Natural killer cell (primary cell): ENCODE measurements at regions not wholly inside any gene's neighbourhood (a gene's known extent, or its start where the extent isn't known, plus 50 kb on each side); places are given as distances from the start of the nearest gene placed in this dataset.
"Not testable (repeated sequence)": the region's sequence is repeated elsewhere in the genome, so short reads cannot be mapped to it uniquely, and the experiment has no call there.

Experiments used
- ATAC-seq, 3 donors: fragments of 150-1000 bp in 2 of 3; fragments of 200-7000 bp in 1 of 3; cut with Tn5 transposase; 1 replicate in 1 of 3; 2 replicates in 2 of 3; pipeline ENCODE4 v1.10.0; 2021; ENCODE audit warnings: mild to moderate bottlenecking in 2 of 3, moderate library complexity in 2 of 3
- DNase-seq, 2 donors: peaks; one replicate each; pipeline versions ENCODE4 v3.0.0 to v3.0.0-alpha.2; 2013 to 2021; ENCODE audit warnings: mixed read lengths in 1 of 2
- H3K27ac ChIP-seq: one replicate; pipeline ENCODE4 v1.5.1; 2013; ENCODE audit warnings: mild to moderate bottlenecking, low read length
- H3K27me3 ChIP-seq: one replicate; pipeline ENCODE4 v1.6.1; 2013; ENCODE audit warnings: low read length; ENCODE audit not compliant: control insufficient read depth, insufficient read depth
- H3K36me3 ChIP-seq: one replicate; pipeline ENCODE4 v1.6.1; 2013; ENCODE audit warnings: low read length; ENCODE audit not compliant: control insufficient read depth, insufficient read depth
- H3K4me1 ChIP-seq: one replicate; pipeline ENCODE4 v1.6.1; 2013; ENCODE audit warnings: low read length; ENCODE audit not compliant: control insufficient read depth, insufficient read depth
- H3K4me3 ChIP-seq: one replicate; pipeline ENCODE4 v1.5.1; 2013; ENCODE audit warnings: low read length
- H3K9me3 ChIP-seq: one replicate; pipeline ENCODE4 v1.6.1; 2013; ENCODE audit warnings: low read length; ENCODE audit not compliant: control insufficient read depth, insufficient read depth
- H3K27ac Mint-ChIP-seq, 2 donors: one replicate each; pipeline ENCODE4 v1.8.0; 2022; ENCODE audit warnings: mild to moderate bottlenecking in 2 of 2, mixed read lengths in 2 of 2, moderate library complexity in 1 of 2
- H3K27me3 Mint-ChIP-seq, 2 donors: one replicate each; pipeline ENCODE4 v1.8.0; 2022; ENCODE audit warnings: low read depth in 2 of 2, mixed read lengths in 2 of 2
- H3K36me3 Mint-ChIP-seq: one replicate; pipeline ENCODE4 v1.8.0; 2022; ENCODE audit warnings: mixed read lengths
- H3K4me1 Mint-ChIP-seq, 2 donors: one replicate each; pipeline ENCODE4 v1.8.0; 2022; ENCODE audit warnings: mixed read lengths in 2 of 2
- H3K4me3 Mint-ChIP-seq: one replicate; pipeline ENCODE4 v1.8.0; 2022; ENCODE audit warnings: mild to moderate bottlenecking, moderate library complexity, mixed read lengths
- H3K9me3 Mint-ChIP-seq, 2 donors: one replicate each; pipeline ENCODE4 v1.8.0; 2022; ENCODE audit warnings: mixed read lengths in 2 of 2
- CTCF ChIP-seq: fragments of 200-600 bp; IDR thresholded peaks from one replicate; pipeline ENCODE4 v1.8.0; 2022; ENCODE audit warnings: antibody characterized with exemption
- WGBS: methylation state at CpG from one replicate; pipeline ENCODE4 v1.1.7; 2013; ENCODE audit warnings: missing lambda C conversion rate; ENCODE audit not compliant: insufficient coverage; 5-methylcytosine and 5-hydroxymethylcytosine counted together
- intact Hi-C: fragments of 100-400 bp; cut with micrococcal nuclease; formaldehyde crosslinking; loops from one replicate; pipeline ENCODE4 v1.14.2; 2022

GRCh38 chr10:38209332-38209731 lies 115.2 kb downstream of the ZNF37A start:
- 54% methylated on average over 3 of the region's 4 CpGs for WGBS

GRCh38 chr10:38209748-38210147 lies 115.6 kb downstream of the ZNF37A start:
- H3K4me1 Mint-ChIP-seq, intact Hi-C loops: not testable (repeated sequence)

More at GRCh38 chr10:38209332-38209731, 115.2 kb downstream of the ZNF37A start:
- Mint-ChIP-seq H3K36me3 (no peaks in the 10 kb centered on the region), H3K4me3 (no peak overlapping the region), H3K9me3 (peaks cover 3 to 5% of the 10 kb centered on the region in 2 donors), H3K4me1 (no peaks in the 10 kb centered on the region), H3K27me3 (no peaks in the 10 kb centered on the region), H3K27ac (no peak overlapping the region)
- H3K27ac ChIP-seq = no peak overlapping the region
- H3K4me1 ChIP-seq = no peaks in the 10 kb centered on the region
- no peak overlapping the region for H3K4me3 ChIP-seq
- intact Hi-C loops = no loop called here
- no peak for TF ChIP-seq CTCF
- no peak for DNase-seq
- no peaks in the 10 kb centered on the region for H3K36me3 ChIP-seq
- no peak for ATAC-seq
- H3K27me3 ChIP-seq = no peaks in the 10 kb centered on the region
- H3K9me3 ChIP-seq = no peaks in the 10 kb centered on the region

GRCh38 chr10:38212460-38212859 lies 118.3 kb downstream of the ZNF37A start:
- Histone ChIP-seq H3K27me3 (no peaks in the 10 kb centered on the region), H3K4me1 (no peaks in the 10 kb centered on the region), H3K36me3 (no peaks in the 10 kb centered on the region), H3K4me3 (no peak overlapping the region), H3K9me3 (peaks cover 5% of the 10 kb centered on the region), H3K27ac (no peak overlapping the region)
- DNase-seq = no peak
- no peak overlapping the region for H3K27ac Mint-ChIP-seq
- peaks cover 1 to 4% of the 10 kb centered on the region in 2 donors for H3K9me3 Mint-ChIP-seq
- ATAC-seq = no peak
- intact Hi-C loops = no loop called here
- H3K4me1 Mint-ChIP-seq = no peaks in the 10 kb centered on the region
- TF ChIP-seq CTCF = no peak
- no peak overlapping the region for H3K4me3 Mint-ChIP-seq
- H3K27me3 Mint-ChIP-seq = no peaks in the 10 kb centered on the region
- WGBS = no CpG with 5 or more reads among the region's 1 CpG
- H3K36me3 Mint-ChIP-seq = no peaks in the 10 kb centered on the region

More at GRCh38 chr10:38209748-38210147, 115.6 kb downstream of the ZNF37A start:
- DNase-seq, H3K27me3 Mint-ChIP-seq, ATAC-seq, H3K36me3 ChIP-seq, H3K9me3 ChIP-seq, H3K27me3 ChIP-seq, H3K4me3 ChIP-seq, H3K4me1 ChIP-seq, H3K9me3 Mint-ChIP-seq, H3K27ac ChIP-seq, H3K27ac Mint-ChIP-seq, H3K4me3 Mint-ChIP-seq, H3K36me3 Mint-ChIP-seq: not testable (repeated sequence)

GRCh38 chr10:38226385-38226784 lies 132.2 kb downstream of the ZNF37A start:
- no peaks in the 10 kb centered on the region for H3K4me1 Mint-ChIP-seq
- Histone ChIP-seq H3K9me3 (no peaks in the 10 kb centered on the region), H3K36me3 (no peaks in the 10 kb centered on the region), H3K27me3 (no peaks in the 10 kb centered on the region), H3K4me1 (no peaks in the 10 kb centered on the region), H3K4me3 (no peak overlapping the region), H3K27ac (no peak overlapping the region)
- no peak overlapping the region for H3K4me3 Mint-ChIP-seq
- peaks cover 14 to 17% of the 10 kb centered on the region in 2 donors for H3K9me3 Mint-ChIP-seq
- no peak for TF ChIP-seq CTCF
- H3K36me3 Mint-ChIP-seq = no peaks in the 10 kb centered on the region
- WGBS = 100% methylated on average over 2 of the region's 2 CpGs
- H3K27me3 Mint-ChIP-seq = no peaks in the 10 kb centered on the region
- H3K27ac Mint-ChIP-seq = no peak overlapping the region
- ATAC-seq (no peak), DNase-seq (no peak)
- intact Hi-C loops = no loop called here
